Nucleus accumbens (tissue), 56 donors: ENCODE measurements at regions not wholly inside any gene's neighbourhood (a gene's known extent, or its start where the extent isn't known, plus 50 kb on each side); places are given as distances from the start of the nearest gene placed in this dataset.

Source experiments
- DNase-seq, 56 donors: peaks; one replicate each; lab custom pipeline; 2025; lab: John Stamatoyannopoulos, UW

DNA sequence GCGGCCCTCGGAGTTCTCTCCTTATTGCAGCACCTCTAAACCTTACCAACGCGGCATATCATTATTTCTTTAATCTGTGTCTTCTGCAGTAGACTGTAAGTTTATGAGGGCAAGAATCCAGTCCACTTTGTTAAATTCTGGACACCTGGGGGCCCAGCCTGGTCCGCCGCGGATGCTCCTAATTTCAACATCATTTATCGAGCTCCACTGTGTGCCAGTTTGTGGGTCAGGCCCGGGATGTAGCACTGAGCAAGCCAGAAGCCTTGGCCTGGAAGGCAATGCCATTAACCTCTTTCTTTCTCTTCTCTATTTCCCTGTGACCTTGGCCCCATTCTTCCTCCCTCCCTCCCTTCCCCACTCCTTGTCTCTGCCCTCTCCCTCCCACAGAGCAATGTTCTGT, 70.6 kb upstream of the CACNA1E start:
- DNase-seq = no peak

- no peak for DNase-seq
Observed at GRCh38 chr1:181413195-181413815, 70.0 kb upstream of the CACNA1E start.

DNA sequence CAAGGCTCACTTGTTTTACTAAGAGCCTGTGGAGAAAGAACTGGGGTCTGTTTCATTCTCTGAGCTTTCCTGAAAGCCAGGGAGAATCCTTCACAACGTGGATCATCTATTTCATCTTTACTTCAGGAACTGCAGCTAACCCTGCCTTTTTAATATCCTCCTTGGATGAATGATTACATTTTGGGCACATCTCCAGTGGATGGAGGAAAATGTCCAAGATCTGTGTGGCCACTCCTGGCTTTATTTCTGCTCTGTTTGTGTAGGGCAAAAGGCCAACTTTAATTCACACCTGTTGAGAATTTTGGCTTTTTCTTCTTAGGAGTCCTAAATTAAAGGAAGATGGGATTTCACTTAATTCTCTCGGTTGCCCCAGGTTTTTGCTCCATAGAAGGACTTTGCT, 69.5 kb upstream of the CACNA1E start:
- no peak for DNase-seq

- DNase-seq = no peak
Observed at GRCh38 chr1:181416268-181416860, 67.0 kb upstream of the CACNA1E start.

DNA sequence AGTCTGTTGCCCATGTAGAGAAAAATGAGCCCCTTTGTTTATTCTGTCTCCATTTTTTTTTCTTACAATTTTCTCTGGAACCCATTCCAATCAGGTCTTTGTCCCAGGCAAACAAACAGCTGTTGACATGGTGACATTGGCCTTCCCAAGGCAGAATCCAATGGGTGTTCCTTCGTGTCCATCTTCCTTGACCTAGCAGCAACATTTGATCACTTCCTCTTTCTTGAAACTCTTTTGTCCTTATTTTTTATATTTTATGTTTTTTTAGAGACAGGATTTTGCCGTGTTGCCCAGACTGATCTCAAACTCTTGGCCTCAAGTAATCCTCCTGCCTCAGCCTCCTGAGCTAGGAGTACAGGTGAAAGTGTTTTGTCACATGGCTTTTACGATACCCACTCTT, 65.4 kb upstream of the CACNA1E start:
- no peak for DNase-seq

DNA sequence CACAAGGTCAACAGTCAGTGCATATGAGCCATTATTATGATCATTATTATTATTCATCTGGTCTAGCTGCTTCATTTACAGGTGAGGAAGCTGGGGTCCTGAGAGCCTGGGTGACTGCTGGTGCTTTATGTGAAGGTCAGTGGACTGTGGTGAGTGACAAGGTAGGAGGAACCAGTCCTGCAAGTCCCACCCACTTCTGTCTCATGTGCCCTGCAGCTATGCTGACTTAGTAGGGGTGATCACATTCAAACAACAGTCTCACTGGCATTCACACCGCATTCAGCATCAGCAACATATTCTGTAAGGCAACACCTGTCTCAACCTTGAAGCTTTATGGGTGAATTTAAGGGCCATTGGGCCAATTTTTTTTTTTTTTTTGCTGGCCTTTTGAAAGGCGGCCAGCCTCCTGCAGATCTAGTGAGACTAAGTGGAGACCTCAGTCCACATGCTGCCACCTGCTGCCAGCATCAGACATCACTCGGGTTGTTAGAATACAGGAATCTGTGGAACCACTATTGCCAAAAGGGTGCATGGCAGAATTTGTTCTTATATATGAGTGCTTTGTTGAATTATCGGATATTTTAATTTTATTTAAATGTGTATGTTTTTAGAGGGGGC, 59.9 kb upstream of the CACNA1E start:
- peak in 37 of 56 donors; percentile 2 to 77 (median 20) for DNase-seq

- peak in 48 of 56 donors; percentile 3 to 93 (median 58) for DNase-seq
Observed at GRCh38 chr1:181424786-181425403, 58.4 kb upstream of the CACNA1E start.

- DNase-seq = no peak
Observed at GRCh38 chr1:181425566-181425965, 57.8 kb upstream of the CACNA1E start.

DNA sequence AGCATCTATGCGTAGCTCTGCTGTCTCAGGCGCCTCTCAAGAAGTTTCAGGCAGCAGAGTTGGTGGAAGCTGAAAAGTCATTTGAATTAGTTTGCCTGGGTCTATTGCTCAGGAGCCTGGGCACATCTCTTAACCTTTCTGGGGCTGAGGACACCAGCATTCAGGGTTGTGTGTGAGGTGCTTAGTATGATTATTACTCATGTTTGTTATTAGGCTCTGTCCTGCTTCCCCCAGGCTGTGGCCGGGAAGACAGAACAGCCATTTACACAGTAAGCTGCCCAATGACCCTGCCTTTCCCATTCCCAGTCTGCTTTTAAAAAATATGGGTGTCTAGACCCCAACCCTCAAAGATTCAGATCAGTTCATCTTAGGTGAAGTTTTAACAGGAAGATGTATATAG, 53.9 kb upstream of the CACNA1E start:
- no peak for DNase-seq

DNA sequence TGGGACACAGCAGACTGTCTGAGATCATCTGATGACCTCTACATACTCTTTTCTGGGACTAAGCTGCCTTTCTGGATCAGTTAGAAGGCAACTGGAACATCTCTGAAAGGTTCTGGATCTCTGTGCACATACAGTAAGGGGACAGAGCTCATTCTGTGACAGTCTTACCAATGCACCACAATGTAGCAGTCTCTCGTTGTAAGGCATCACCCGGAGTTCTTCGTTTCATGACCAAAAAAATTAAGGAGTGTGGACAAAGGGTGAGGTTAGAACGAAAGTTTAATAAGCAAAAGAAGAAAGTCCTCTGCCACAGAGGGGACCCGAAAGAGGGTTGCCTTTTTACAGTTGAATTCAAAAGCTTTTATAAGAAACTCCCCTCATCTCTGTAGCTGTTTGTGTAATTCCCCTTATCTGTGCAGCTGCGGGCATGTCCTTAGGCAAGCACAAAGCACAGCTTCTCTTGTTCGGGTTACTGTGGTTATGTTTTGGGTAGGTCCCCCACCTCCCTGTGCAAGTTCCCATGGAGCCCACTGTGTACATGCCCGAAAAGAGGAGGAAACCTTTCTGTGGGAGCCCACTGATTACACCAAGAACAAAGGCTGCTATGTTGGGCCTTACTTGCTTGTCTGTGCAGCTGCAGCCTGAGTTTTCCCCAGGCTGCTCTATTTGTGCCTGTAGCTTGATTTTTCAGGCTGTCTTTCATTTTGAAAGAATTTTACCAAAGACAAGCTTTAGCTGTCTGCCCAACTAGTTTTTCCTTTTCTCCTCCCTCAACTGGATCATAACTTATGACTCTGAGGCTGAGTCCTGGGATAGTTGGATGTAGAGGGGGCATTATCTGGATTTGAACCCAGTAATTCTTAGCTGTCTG, 53.1 kb upstream of the CACNA1E start:
- peak in 33 of 56 donors; percentile 3 to 69 (median 16) for DNase-seq
